SK-N-MC (cell line): ENCODE measurements at regions not wholly inside any gene's neighbourhood (a gene's known extent, or its start where the extent isn't known, plus 50 kb on each side); places are given as distances from the start of the nearest gene placed in this dataset.

Source experiments
- DNase-seq: peaks from one replicate; pipeline ENCODE4 v3.0.0-alpha.2; 2011; ENCODE audit warnings: low read depth, low spot score
- H3K27ac ChIP-seq: fragments of 200-600 bp; sonication (generic); 2 replicates; pipeline ENCODE4 v1.5.1; 2016; ENCODE audit warnings: mixed run types
- H3K36me3 ChIP-seq: fragments of 200-600 bp; sonication (generic); 2 replicates; pipeline ENCODE4 v1.6.1; 2017; ENCODE audit warnings: antibody characterized with exemption, low read length, mixed read lengths; ENCODE audit not compliant: insufficient read depth
- H3K4me3 ChIP-seq: fragments of 200-600 bp; sonication (generic); 2 replicates; pipeline ENCODE4 v1.5.1; 2016
- H3K9ac ChIP-seq: fragments of 200-600 bp; sonication (generic); 2 replicates; pipeline ENCODE4 v1.8.0; 2017; ENCODE audit warnings: mixed run types, mixed read lengths; ENCODE audit not compliant: insufficient read length
- H3K9me3 ChIP-seq: fragments of 200-600 bp; sonication (generic); 2 replicates; pipeline ENCODE4 v1.6.1; 2017; ENCODE audit warnings: low read depth, mild to moderate bottlenecking, antibody characterized with exemption, low read length, moderate library complexity, mixed read lengths
- EZH2 ChIP-seq: fragments of 200-600 bp; sonication (generic); IDR thresholded peaks from one replicate; pipeline ENCODE4 v1.6.1; 2017; ENCODE audit warnings: antibody characterized with exemption
- FOXP2 ChIP-seq: optimal IDR thresholded peaks from 2 replicates; pipeline ENCODE3; 2011; ENCODE audit warnings: mild to moderate bottlenecking, moderate library complexity; ENCODE audit not compliant: insufficient read depth; ENCODE audit errors: extremely low read length, control extremely low read depth
- POLR2AphosphoS5 ChIP-seq: IDR thresholded peaks from 2 replicates; pipeline ENCODE4 v1.6.1; 2012; ENCODE audit warnings: mild to moderate bottlenecking, low read depth, low read length, borderline replicate concordance

DNA sequence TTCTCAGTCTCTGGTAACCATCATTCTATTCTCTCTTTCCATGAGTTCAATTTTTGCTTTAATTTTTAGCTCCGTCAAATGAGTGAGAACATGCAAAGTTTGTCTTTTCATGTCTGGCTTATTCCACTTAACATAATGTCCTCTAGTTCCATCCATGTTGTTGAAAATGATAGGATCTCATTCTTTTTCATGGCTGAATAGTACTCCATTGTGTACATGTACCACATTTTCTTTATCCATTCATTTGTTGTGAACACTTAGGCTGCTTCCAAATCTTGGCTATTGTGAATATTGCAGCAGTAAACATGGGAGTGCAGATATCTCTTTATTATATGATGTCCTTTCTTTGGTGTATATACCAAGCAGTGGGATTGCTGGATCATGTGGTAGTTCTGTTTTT lies 145.4 kb upstream of the E2F7 start:
- no peak for TF ChIP-seq EZH2
- TF ChIP-seq POLR2AphosphoS5, result no peak
- 0 out of 2 replicates have a peak, but pooled peaks cover 4% of the 10 kb centered on the region for H3K9me3 ChIP-seq
- no peaks in the 10 kb centered on the region for H3K36me3 ChIP-seq
- H3K4me3 ChIP-seq, result no peak overlapping the region
- H3K27ac ChIP-seq, result no peak overlapping the region
- H3K9ac ChIP-seq, result no peak overlapping the region
- no peak for DNase-seq

DNA sequence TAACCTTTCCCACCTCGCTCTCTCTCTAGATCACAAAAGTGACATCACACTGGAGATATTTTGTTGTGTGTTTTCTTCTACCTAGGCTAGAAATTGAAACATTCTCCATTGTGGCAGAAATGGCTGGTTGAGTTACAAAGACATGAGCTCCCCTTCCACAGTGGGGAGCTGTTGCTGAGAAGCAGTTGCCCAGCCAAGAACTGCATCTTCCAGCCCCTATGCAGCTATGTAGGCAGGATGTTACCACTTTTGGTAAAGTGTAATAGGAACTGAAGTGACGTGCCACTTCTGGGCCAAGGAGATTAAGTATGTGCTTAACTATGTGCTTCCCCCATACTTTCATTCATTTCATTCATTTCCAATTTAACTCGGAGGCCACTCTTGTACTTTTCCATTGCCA lies 138.7 kb upstream of the E2F7 start:
- H3K9ac ChIP-seq, result no peak overlapping the region
- TF ChIP-seq FOXP2 (no peak), POLR2AphosphoS5 (no peak), EZH2 (no peak)

DNA sequence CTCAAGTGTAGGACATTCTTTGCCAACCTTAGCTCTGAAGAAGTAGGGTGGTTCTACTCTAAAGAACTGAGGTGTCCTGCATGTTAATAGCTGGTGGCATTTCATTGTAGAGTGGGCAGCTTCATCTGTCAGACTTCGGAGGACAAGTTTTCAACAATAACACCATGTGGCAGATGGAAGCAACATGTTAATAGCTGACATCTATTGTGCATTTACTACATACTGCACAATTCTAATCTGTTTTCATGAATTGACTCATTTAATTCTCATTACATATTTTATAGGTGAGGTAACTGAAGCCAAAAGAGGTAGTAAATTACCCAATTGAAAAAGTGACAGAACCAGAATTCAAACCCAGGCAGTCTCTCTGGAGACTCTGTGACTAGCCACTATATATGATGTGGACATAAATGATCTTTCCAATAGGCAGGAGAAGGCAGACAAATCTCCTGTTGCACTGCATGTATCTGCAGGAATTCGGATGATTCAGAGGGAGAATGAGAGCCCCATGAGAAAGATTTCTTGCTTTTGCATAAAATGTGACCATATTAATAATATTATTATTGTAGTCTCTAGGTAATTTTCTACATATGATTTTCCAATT lies 137.2 kb upstream of the E2F7 start:
- TF ChIP-seq POLR2AphosphoS5 (no peak), EZH2 (no peak), FOXP2 (no peak)
- H3K9me3 ChIP-seq, result peaks cover 7% of the 10 kb centered on the region; the same call in 1 of the 2 replicates
- H3K4me3 ChIP-seq, result no peak overlapping the region
- no peaks in the 10 kb centered on the region for H3K36me3 ChIP-seq
- no peak overlapping the region for H3K27ac ChIP-seq
- H3K9ac ChIP-seq, result no peak overlapping the region
- no peak for DNase-seq

More for the DNA sequence above, 138.7 kb upstream of the E2F7 start:
- no peak for DNase-seq
- H3K27ac ChIP-seq, result no peak overlapping the region
- no peaks in the 10 kb centered on the region for H3K9me3 ChIP-seq
- H3K36me3 ChIP-seq, result no peaks in the 10 kb centered on the region
- no peak overlapping the region for H3K4me3 ChIP-seq

DNA sequence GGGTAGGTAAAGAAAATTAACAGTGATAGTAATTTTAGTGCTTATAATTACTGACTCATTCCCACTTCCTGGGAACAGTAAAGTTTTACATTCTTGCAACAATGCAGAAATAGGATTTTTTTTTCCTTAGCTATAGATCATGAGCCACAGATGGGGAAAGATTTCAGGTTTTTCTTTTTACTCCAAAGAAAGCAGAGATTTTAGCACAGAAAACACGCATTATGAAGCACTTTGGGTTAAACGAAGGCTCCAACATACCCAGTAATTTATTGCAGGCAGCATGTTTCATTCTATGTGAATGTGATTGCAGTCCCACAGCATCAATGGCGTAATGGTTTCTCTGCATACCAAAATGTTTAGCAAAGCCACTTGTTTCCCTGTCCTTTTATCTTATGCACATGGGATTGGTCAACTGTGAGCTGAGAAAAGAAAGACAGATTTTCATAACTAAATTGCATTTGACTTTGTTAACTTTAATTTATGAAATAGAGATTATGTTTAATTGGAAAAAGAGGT lies 124.6 kb upstream of the E2F7 start:
- no peaks in the 10 kb centered on the region for H3K36me3 ChIP-seq
- H3K9ac ChIP-seq, result no peak overlapping the region
- DNase-seq, result no peak
- no peak overlapping the region for H3K27ac ChIP-seq
- H3K4me3 ChIP-seq, result no peak overlapping the region
- no peaks in the 10 kb centered on the region for H3K9me3 ChIP-seq
- TF ChIP-seq POLR2AphosphoS5, result no peak
- no peak for TF ChIP-seq EZH2

DNA sequence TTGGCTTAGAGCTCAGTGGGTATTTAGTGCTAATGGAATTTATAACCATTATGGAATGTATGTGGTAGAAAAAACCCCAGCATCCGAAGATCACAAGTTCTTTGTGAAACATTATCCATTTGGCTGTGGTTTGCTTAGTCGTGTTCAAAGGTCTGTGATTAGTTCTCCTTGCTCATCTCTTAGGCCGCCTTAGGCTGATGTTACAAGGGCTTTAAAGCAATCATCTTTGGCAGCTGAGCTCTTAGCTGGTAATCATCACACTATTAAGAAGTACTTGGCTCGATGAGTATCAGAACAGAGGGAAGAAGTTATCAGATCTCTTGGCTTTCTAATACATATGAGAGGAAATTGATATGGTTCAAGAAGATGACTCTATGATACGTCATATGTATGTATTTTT lies 124.1 kb upstream of the E2F7 start:
- no peak for TF ChIP-seq FOXP2
- no peak for TF ChIP-seq EZH2
- TF ChIP-seq POLR2AphosphoS5, result no peak
- Histone ChIP-seq H3K27ac (no peak overlapping the region), H3K36me3 (no peaks in the 10 kb centered on the region), H3K9me3 (no peaks in the 10 kb centered on the region), H3K9ac (no peak overlapping the region), H3K4me3 (no peak overlapping the region)
- no peak for DNase-seq

DNA sequence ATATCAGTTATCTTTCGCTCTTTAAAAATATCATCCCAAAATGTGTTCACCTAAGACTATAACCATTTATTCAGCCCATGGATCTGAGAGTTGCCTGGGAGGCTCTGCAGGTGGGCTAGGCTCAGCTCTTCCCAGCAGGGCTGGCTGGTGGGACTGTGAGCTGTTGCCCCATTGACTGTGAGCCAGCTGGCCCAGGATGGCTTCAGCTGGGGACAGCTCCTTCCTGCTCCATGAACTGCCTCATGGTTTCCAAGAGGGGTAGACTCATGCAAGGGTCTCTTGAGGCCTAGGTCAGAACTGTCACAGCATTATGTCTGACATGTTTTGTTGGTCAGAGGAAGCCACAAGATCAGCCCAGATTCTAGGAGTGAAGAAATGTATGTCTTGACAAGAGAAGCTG lies 114.1 kb upstream of the E2F7 start:
- H3K9ac ChIP-seq, result no peak overlapping the region
- no peaks in the 10 kb centered on the region for H3K36me3 ChIP-seq
- H3K9me3 ChIP-seq, result no peaks in the 10 kb centered on the region
- no peak for TF ChIP-seq EZH2
- no peak for DNase-seq
- no peak overlapping the region for H3K4me3 ChIP-seq
- H3K27ac ChIP-seq, result no peak overlapping the region

DNA sequence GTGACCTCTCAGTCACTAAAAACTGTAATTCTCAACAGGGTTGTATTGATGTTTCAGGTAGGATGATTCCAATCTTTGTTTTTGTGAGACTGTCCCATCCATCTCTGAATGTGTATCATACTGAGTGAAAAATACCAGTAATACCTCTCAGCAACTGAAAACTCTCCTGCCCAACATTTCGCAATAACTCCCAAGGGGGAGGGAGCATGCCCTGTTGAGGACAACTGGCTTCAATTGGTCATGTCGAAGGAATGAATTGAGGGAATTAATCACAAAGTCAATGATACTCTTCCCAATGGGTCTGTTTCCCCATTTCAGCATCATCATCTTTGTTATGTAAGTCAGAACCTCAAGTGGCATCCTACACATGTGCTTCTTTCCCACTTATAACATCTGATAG lies 102.4 kb upstream of the E2F7 start:
- H3K36me3 ChIP-seq, result no peaks in the 10 kb centered on the region
- H3K9ac ChIP-seq, result no peak overlapping the region
- no peak overlapping the region for H3K27ac ChIP-seq
- no peak overlapping the region for H3K4me3 ChIP-seq
- H3K9me3 ChIP-seq, result no peaks in the 10 kb centered on the region
- no peak for DNase-seq
- TF ChIP-seq POLR2AphosphoS5 (no peak), FOXP2 (no peak), EZH2 (no peak)

DNA sequence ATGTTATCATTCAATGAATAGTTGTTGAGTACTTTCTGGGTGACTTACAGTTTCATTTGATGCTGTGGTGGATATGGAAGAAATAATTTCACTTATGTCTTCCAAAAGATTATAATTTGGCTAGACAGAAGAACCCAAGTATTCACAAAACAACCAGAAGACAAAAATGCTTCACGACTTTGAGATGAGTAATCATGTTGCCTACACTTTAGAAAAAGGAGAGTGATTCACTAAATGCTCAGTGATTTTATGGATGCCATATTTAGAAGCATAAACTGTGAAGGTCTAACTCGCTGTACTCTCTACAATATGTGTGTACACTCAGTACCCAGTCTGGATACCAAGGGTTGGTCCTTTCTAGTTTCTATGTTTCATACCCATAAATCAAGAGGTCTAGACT lies 101.3 kb upstream of the E2F7 start:
- DNase-seq, result no peak
- Histone ChIP-seq H3K36me3 (no peaks in the 10 kb centered on the region), H3K9me3 (no peaks in the 10 kb centered on the region), H3K4me3 (no peak overlapping the region), H3K27ac (no peak overlapping the region), H3K9ac (no peak overlapping the region)
- no peak for TF ChIP-seq EZH2

DNA sequence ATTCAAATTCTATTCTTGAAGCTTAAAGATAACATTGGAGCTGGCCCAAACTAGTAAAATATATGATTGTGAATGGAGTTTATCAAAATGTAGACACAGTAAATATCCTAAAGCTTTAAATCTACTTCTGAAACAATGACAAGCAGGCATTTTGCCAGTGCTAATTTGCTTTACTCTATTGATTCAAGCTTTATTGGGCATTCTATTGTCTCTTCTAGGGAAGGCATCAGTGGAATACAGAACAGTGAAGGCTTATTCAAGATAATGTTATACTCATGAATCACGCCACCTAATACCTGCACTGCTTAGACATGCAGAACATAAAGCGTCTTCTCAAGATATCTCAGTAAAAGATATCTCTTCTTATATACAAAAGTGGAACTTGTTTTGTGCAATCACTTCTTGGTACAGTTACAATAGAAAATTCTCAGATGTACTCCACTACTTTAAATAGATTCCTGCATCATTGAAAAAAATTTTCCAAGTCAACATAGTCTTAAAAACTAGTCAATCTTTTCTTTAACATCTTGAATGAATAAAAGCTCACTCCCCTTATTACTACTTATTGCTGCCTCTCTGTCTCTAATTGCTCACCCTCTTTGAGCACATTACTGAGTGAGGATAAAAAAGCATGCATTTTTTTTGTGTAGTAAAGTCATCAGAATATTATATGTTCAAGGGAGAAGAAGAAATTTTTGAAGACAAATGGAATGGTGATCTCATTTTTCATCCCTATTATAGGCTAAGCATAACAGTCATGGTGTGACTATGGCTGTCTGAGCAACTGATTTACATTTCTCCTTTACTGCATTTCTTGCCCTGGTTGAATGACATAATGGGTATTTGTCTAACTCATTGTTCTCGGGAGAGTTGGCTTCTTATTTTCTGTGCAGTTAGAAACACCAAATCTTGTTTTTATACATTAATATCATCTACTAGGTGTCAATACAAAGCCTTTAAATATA lies 98.0 kb upstream of the E2F7 start:
- H3K9me3 ChIP-seq, result no peaks in the 10 kb centered on the region
- no peak overlapping the region for H3K4me3 ChIP-seq
- no peak overlapping the region for H3K27ac ChIP-seq
- H3K9ac ChIP-seq, result no peak overlapping the region
- no peaks in the 10 kb centered on the region for H3K36me3 ChIP-seq
- DNase-seq, result no peak
- TF ChIP-seq FOXP2 (no peak), POLR2AphosphoS5 (no peak), EZH2 (no peak)
